GM21529 (cell line): ENCODE measurements at regions not wholly inside any gene's neighbourhood (a gene's known extent, or its start where the extent isn't known, plus 50 kb on each side); places are given as distances from the start of the nearest gene placed in this dataset.

ENCODE experiments used
- ATAC-seq: cut with Tn5 transposase; IDR thresholded peaks from one replicate; pipeline ENCODE4 v1.9.1; 2021; ENCODE audit not compliant: unreplicated experiment

DNA sequence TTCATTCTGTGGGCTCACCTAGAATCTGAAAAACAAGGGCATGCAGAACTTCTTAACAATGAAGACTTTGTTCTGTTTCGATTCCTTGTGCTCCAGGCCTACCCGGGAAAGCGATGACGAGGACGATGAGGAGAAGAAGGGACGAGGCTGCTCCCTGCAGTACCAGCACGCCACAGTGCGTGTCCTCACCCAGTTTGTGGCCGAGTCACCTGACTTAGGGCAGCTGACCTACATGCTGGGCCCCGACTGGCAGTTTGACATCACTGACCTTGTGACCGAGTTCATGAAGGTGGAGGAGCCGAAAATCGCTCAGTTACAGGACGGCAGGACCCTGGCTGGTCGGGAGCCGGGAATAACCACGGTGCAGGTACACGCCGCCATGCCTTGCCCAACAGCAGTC is 585.4 kb downstream of the AACS start:
- ATAC-seq: no peak

DNA sequence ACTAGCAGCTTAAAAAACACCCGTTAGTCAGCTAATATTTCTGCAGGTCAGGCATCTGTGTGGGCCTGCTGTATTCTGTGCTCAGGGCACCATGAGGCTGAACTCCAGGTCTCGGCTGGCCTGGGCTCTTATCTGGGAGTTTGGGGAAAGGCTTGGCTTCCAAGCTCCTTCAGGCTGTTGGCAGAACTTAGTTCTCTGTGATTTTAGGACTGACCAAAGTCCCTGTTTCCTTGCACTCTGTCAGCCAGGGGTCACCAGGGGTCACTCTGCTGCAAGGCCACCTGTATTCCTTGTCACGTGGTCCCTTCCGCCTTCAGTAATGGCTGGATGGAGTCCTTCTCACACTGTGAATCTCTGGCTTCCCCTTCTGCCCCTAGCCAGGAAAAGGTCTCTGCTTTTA is 586.4 kb downstream of the AACS start:
- ATAC-seq: no peak

DNA sequence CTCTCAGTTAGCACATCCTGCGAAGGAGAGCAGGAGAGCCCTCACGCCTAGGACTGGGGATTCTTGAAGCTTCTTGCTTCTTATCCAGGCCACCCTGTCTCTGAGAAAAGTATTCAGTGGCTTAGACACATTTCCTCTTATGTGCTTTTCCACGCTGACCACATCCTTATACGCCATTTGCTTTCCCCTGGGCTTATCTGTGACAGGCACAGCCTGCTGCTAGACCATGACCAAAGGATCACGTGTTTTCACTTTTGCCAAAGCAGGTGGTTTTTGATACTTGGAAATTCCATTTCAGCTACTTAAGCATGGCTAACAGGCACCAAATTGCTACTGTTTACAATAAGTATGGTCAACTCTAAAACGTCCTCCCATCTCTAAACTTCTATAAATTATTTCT is 587.4 kb downstream of the AACS start:
- ATAC-seq: no peak

DNA sequence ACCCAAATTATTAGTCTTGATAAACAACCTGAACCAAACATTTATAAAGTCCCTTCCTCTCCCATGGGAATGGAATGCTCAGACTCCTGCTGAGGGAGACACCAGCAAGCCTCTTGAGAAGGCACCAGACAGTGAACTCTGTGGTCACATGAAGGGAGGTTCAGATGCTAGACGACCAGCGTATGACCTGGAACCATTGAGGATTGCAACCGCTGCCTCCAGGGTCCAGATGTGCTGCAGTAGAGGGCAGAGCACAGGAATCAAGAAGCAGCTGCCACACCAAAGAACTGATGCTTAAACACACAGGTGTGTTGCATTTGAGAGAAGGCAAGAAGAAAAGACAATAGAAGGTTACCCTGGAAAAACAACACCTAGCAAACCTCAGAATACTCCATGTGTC is 592.4 kb downstream of the AACS start:
- ATAC-seq: no peak

DNA sequence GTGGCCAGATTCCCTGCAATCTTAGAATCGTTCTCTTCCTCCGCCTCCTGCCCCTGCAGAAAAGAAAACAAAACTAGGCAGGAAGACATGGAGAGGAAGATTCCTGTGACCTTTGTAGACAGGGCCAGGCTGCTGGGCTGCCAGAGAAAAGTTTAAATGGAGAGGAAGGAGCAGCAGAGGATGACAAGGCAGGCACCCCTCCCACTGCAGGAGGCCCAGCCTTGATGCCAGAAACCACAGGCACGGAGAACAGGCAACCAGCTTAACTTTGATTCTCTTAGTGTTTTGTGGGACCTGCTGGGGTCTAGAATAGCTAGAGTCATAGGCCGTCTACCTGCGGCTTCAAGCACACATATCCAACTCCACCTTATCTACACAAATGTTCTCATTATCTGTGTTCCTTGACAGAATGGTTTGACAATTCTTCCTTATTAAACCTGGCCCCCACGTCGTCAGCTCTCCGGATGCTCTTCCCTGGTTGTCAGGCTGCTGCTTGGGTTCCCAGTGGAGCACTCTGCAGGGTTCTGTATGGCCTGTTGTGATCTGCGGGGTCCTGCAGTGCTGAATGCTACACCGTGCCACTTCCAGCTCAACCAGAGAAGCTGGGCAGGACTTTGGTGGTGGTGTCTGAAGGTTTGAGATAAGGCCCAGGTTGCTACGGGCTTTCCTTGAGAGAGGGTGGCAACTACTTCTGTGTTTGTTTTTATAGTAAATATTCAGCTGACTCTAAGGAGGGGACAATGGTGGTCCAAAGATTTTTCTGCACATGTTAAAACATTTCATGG is 609.5 kb downstream of the AACS start:
- ATAC-seq: no peak

DNA sequence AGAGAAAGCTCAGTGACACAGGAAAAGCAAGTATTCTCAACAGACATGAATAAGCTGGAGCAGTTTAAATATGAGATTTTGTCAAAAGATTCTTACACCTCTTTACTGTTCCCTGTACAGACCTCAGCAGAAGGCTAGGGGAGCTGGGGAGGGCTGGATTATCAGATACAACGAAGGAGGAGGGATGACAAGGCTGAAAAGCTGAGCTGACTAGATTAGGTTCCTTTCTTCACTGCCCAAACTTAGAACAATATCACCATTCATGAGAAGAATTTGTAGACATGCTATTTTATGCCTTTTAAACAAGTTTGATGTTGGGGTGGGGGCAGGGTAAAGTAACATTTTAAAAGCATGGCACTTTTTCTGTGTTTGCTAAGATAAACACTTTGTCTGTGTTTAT is 611.1 kb downstream of the AACS start:
- no peak for ATAC-seq

DNA sequence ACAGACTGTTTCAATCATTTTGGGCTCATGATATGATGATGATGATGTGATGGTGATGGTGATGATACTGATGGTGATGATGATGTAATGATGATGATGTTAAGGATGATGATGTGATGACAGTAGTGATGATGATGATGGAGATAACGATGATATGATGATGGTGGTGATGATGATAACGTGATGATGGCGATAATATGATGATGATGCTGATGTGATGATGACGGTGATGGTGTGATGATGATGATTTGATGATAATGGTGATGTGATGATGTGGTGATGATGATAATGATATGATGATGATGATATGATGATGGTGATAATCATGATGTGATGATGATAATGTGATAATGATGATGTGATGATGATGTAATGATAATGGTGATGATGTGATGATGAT is 612.6 kb downstream of the AACS start:
- ATAC-seq: no peak

DNA sequence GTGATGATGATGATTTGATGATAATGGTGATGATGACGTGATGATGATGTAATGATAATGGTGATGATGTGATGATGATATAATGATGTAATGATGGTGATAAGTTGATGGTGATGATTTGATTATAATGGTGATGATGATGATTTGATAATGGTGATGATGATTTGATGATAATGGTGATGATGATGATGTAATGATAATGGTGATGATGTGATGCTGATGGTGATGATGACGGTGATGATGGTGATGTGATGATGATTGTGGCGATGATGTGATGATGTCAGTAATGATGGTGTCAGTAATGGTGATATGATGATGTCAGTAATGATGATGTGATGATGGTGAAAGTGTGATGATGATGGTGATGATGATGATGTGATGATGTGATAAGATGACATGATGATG is 613.4 kb downstream of the AACS start:
- ATAC-seq: no peak

DNA sequence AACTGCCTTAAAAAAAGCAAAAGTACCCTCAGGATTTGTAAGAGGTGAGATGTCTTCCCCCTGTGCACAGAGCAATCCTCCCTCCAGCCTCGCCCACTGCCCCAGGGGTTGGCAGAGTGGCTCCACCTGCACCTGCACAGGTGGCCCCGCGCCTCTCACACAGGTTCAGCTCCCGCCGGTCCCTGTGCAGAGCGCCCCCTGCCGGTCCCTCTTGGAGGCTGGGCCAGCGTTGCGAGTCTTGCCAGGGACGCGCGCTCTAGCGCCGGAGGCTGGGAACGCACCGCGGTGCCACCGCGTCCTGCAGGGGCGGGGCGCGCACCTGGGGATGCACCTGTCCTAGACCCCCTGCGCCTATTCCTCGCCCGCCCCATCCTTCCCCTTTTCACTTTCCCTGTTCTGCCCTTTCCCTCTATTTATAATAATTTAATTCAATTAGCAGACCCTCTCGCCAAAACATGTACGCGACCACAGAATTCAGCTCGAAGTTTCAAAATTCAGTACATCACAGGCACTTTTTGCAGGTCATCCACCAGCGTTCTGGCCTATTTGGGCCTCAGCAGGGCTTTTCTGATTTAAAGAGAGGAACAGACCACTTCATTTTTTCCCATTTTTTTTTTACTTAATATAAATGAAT is 618.6 kb downstream of the AACS start:
- ATAC-seq: peak; percentile 87

DNA sequence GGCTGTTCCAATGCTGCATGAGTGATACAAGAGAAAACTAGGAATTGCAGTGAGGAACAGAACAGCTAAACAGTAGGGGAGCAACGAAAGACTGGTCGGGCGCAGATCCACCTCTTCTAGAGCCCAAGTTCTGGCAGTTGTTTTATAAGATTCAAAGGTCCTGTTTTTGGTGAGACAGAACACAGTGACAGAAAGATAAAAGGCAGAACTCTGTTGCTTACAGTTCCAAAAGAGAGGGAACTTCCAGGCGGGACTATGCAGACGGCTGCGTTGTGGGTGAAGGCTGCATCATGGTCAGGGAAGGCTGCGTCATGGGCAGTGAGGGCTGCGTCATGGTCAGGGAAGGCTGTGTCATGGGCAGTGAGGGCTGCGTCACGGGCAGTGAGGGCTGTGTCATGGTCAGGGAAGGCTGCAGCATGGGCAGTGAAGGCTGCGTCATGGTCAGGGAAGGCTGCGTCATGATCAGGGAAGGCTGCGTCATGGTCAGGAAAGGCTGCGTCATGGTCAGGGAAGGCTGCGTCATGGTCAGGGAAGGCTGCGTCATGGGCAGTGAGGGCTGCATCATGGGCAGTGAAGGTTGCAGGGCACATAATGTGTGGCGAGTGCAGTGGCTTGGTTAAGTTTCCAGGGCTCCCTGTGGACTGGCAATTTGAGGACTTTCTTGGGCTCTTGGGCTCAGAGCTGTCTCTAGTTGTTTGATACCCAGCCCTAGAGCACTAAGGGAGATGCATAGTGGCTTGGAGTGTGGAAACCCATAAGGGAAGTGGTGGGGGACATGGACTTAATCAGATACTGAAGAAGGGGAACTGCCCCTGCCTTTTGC is 619.9 kb downstream of the AACS start:
- no peak for ATAC-seq

DNA sequence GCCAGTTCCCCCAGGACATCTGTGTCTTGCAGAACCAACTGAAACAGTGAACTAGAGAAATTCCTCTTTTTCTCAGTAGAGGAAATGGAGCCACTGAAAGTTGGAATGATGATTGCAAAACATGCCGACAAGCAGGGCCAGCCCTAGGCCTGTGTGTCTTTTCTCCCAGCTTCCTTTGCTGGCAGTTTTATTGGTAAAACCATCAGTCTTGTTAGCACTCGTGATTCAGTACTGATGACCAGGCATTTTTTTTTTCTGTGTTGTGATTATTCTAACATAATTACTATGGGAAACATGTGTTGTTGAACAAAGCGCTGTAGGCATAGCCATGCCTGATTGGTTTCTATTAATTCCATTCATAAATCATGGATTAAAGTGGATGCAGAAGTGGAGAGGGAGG is 620.7 kb downstream of the AACS start:
- no peak for ATAC-seq

DNA sequence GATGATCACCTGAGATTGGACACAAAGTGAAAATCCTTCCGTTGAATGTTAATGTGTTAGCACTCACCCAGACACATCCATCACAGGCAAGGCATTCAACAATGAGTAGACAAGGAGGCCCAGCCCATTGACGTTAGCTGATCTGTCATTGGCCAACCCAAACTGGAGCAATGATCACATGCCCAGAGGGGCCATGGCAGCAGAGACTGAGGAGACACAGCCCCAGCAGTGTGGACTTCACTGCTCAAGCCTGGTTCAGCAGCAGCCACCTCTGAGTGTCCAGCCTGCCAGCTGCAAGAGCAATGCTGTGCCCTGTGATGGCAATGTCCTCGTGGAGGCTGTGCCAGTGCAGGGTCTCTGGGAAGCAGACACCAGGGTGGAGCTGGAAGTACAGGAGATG is 622.2 kb downstream of the AACS start:
- no peak for ATAC-seq

DNA sequence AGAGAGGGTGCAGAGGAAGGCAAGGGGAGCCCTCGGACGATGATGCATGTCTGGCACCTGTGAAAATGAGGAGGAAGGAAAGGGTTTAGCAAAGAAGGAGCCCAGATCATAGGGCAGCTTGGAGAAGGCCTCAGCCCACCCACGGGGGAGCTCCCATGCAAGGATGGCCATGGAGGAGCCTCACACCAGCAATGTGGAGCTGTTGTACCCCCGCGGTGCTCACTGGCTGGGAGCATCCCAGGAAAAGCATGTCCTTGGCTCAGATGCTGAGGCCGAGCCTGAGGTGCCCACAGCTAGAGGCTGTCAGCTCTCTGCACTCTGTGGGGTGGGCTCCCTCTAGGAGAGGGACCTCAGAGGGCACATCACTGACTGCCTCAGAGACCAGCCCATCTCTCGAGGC is 622.6 kb downstream of the AACS start:
- ATAC-seq: no peak

DNA sequence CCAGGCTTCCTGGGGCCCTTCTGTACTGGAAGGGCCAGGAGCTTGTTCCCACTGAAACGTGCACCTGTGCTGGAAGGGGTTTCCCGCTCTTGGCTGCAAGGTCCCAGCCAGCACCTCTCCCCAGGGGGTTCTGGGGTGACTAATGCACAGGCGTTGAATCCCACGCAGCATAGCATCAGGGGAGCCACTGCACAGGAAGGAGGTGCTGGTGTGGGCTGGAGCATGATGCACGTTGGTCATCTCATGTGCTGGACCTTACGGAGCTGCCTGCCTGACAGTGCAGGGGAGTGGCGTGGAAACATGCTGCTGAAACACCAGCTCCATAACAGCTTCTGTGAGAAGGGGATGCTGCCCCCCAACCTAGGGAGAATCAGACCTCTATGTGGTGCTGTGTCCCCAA is 623.0 kb downstream of the AACS start:
- no peak for ATAC-seq

DNA sequence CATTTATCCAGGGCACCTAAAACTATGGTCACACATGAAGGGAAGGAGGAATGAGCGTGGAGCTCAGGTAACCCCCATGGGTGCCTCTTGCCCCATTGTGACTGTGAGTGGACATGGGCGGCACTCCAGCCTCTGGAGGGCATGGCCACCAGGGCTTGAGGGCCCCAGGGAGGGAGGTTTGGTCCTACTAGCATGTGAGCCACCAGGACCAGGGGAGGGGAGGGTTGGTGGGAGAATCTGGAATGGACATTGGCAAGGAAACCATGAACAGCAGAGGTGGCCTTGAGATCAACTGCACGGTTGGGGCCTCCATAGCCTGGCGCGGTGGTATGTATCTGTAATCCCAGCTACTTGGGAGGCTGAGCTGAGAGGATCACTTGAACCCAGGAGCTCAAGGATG is 623.6 kb downstream of the AACS start:
- no peak for ATAC-seq

DNA sequence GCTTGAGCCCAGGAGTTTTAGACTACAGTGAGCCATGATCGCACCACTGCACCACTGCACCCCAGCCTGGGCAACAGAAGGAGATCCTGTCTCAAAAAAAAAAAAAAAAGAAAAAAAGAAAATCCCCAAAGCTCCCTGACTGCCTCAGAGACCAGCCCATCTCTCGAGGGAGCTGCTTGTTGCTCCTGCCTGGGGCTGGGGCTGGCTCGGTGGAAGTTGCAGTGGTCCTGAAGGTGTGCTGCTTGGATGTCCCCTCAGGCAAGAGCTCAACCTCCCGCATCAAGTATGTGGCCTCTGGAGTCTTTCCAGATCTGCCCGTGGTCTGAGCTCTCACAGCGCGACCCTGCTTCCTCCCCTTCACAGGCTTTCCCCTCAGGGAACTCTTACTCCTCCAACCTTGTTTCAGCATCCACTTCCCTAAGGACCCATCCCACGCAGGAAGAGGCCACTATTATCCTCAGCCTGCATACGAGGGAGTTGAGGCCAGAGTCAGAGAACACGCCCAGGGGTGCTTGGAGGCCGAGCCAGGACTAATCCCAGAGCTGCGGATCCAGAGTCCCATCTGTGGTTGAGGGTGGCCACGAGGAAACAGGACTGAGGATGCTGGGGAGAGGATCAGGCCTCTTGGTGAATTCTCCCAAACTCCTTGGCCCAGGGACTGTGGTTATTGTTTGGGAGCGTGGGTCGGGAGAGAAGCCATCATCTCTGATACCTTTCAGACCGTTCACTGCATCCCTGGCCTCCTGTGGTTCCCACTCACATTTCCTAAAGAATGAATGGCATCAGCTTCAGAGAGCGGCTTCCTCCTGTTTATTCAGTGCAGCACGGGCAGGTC is 624.6 kb downstream of the AACS start:
- ATAC-seq: no peak

DNA sequence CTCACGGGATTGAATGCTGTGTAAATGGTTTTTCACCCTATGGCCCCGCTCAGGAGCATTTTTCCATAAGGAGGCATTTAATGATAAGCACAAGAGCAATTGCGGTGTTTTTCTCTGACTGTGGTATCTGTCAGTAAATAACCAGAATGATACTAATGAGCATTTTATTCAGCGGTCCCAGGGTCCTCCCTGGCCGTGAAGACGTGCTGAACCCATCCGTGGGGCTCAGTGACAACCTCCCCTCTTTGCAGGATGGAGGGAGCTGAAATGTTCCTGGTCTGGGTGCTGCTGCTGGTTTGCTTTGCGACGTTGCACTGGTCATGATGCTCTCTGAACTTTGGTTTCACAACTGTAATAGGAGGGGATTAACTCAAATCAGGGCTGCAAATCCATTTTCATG is 625.6 kb downstream of the AACS start:
- ATAC-seq: no peak

DNA sequence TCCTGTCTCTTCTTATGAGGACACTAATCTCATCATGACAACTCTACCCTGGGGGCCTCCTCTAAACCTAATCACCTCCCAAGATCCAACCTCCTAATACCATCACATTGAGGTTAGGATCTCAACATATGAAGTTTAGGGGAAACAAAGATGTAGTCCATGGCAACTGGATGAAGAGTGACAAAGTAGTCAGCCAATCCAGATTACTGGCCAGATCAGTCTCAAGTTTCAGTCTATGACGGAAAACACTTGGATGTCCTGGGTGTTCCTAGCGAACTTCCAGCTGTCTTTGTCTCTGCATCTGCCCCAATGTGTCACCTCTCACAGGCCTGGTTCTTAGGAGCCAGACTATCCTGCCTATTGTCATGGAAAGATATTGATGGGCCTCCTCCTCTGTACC is 630.8 kb downstream of the AACS start:
- ATAC-seq: no peak

DNA sequence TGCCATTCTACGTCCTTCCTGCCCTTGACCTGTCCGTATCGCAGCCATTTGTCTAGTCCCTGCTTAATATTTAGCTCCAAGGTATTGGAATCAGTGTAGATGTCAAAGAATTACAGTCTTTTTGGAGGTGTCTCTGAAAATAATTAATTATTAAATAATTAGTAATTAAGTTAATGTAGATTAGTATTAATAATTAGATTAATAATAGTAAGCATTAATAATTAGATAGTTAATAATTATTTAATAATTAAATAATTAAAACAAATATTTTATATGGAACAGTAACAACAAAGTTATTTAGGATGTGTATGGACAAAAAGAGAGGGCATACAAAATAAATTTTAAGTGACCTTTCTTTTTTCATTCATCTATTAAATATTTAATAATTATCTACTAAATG is 639.6 kb downstream of the AACS start:
- ATAC-seq: no peak

DNA sequence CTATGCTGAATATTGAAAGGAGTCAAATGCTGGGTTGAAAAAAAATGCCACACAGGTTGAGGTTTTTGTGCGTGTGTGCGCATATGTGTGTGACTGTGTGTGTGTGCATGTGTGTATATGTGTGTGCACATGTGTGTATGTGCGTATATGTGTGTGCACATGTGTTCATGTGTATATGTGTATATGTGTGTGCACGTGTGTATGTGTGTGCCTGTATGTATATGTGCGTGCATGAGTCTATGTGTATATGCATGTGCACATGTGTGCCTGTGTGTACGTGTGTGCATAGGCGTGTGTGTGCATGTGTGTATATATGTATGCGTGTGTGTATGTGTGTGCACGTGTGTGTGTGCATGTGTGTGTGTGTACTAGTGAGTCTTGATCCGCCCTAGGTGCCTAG is 655.7 kb downstream of the AACS start:
- ATAC-seq: no peak

DNA sequence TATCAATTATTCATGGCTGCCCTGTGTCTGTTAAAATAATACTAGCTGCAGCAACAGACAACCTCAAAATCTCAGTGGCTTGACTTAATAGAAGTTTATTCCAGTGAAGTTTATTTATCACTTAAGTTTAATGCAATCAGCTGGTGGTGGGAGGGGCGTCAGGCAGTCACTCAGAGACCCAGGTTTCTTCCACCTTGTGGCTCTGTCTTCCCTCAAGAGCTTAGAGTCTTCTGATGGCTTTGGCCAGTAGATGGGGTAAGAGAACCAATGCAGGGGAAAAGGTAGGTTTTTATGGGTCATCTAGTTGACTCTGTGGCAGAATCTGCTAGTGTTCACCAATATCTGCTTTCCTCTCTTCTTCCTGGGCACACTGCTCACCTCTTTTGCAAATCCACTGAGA is 668.9 kb downstream of the AACS start:
- ATAC-seq: no peak
